HG03342 (cell line): ENCODE measurements at regions not wholly inside any gene's neighbourhood (a gene's known extent, or its start where the extent isn't known, plus 50 kb on each side); places are given as distances from the start of the nearest gene placed in this dataset.

Experiments
- ATAC-seq: cut with Tn5 transposase; IDR thresholded peaks from one replicate; pipeline ENCODE4 v1.9.1; 2021; ENCODE audit warnings: mild to moderate bottlenecking, moderate library complexity; ENCODE audit not compliant: unreplicated experiment

GRCh38 chr1:69126796-69127195, 440.9 kb upstream of the LRRC7 start:
- ATAC-seq = no peak

- no peak for ATAC-seq
Observed at GRCh38 chr1:69128204-69128603, 439.5 kb upstream of the LRRC7 start.

DNA sequence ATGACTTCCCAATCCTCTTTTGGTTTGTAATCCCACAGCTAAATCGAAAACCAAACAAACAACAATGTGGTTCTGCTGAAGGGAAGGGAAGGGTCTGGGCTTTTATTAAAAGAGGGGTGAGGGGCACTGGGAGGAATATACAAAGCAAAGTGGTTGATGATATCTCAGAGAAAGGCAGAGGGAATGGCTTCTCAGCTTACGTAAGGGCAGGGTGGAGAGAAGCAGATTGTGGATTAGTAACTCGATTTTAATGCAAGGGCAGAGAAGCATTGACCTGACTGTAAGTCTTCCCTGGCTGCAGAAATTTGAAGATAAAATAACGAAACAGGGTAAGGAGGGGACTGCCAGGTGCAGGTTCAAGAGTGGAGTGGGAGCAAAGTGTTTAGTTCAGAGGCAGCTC, 438.2 kb upstream of the LRRC7 start:
- no peak for ATAC-seq

DNA sequence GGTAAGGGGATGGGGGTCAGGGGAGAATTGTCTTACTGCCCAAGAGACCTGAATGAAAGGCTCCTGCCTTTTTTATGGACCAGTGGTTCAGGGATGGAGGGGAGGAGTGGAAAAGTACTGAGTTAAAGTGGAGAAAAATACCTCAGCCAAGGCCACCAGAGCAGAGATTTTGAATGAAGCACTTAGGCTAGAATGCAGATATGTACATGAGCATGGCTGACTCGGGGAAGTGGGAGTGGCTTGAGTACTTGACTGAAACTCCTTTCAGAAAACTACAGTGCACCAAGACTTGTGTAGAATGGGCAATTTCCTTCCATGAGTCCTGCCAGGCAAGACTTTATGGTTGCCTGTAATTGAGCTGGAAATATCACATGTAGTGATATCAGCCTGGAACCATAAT, 429.6 kb upstream of the LRRC7 start:
- no peak for ATAC-seq

DNA sequence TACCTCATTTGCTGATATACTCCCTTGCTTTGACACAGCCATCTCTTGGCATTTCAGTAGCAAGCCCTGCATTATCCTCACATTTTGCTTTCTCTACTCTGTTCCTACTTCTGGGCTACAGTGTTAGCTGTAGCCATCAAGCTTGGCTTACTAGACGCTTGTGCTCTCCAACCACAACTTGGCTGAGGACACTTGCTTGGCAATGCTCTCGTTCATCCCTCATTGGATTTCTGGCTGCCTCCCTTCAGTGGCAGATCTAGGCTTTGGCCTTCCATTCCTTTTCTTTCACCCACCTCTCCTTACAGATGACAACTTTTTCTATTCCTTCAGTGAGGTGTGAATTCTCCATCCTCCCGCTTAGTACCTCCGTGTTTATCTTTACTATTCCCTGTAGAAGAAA, 428.7 kb upstream of the LRRC7 start:
- no peak for ATAC-seq

GRCh38 chr1:69146303-69146702, 421.4 kb upstream of the LRRC7 start:
- ATAC-seq = no peak

GRCh38 chr1:69148731-69149130, 419.0 kb upstream of the LRRC7 start:
- ATAC-seq = no peak

DNA sequence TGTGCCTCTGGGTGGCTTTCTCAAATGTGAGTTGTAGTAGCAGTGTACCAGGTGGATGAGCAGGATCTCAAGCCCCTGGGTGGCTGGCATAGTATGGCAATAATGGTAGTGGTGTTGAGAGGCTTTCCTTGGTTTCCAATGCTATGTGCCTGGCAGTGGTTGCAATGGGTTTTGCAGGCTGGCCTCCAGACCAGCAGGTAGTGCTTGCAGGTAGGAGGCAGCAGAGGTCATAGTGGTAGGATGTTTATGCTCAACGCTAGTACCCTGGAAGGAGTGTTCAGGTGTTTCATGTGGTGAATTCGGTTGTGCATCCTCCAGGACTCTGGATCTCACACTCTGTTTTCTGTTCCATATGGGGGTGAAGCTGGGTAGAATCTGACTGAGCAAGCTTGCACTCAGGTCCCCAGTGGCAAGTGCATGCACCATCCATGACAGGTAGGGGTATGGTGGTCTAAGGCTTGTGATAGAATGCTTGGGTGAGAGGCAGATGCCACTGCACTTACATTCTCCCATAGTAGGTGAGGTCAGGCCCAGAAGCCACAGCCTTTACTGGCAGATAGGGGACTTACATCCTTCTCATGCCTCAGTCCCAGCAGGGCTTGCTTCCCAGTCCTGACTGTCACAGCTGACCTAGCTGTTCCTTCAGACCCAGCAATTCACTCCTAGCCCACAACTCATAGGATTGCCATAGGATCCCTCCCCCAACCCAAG, 410.5 kb upstream of the LRRC7 start:
- ATAC-seq = no peak

GRCh38 chr1:69163241-69163640, 404.5 kb upstream of the LRRC7 start:
- ATAC-seq = no peak

DNA sequence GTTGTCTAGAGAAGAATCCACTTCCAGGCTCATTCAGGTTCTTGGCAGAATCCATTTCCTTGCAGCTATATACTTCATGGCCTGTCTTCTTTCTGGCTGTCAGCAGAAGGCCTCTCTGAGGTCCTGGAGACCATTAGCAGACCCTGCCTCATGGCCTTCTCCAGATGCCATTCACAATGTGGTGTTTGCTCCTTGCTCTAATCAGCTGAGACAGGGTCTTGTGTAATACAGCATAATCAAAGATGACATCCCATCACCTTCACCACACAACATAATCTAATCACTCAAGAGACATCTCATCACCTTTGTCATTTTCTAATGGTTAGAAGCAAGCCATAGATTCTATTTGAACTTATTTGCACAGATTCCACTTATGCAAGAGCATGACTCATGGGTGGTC, 403.9 kb upstream of the LRRC7 start:
- no peak for ATAC-seq

DNA sequence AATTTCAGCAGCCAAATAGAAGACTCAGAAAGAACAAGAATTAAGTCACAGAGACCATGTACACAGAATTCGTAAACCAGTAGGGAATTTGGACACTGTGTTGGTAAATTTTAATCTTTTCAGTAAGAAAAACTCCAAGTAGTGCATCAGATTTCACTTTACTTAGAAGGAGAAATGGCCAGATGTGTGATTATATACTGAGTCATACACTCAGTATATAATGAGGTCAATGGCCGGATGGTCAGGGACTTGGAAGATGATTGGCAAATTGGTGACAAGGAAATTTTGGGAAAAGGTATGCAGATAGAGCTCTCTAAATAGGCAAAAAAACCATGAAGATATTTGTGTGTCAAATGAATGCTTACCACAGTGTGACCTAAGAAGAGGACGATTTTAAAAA, 399.8 kb upstream of the LRRC7 start:
- no peak for ATAC-seq

GRCh38 chr1:69171248-69171647, 396.5 kb upstream of the LRRC7 start:
- ATAC-seq = no peak

- ATAC-seq = no peak
Observed at GRCh38 chr1:69172003-69173000, 395.4 kb upstream of the LRRC7 start.

DNA sequence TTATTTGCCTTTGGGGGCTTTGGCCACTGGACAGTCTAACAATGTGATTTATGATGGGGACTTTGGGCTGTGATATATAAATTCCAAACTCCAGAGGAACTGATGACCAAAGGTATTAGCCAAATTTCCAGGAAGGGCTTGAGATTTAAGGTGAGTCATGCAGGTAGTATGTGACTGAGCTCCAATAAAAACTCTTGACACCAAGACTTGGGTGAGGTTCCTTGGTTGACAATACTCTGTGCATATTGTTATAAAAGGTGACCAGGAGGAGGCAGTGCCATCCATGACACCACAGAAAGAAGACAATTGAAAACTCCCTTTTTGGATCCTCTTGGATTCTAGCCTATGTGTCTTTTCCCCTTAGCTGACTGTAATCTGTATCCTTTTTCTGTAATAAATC, 392.7 kb upstream of the LRRC7 start:
- ATAC-seq = no peak

GRCh38 chr1:69180358-69180757, 387.4 kb upstream of the LRRC7 start:
- no peak for ATAC-seq

GRCh38 chr1:69185378-69185777, 382.3 kb upstream of the LRRC7 start:
- ATAC-seq = no peak

DNA sequence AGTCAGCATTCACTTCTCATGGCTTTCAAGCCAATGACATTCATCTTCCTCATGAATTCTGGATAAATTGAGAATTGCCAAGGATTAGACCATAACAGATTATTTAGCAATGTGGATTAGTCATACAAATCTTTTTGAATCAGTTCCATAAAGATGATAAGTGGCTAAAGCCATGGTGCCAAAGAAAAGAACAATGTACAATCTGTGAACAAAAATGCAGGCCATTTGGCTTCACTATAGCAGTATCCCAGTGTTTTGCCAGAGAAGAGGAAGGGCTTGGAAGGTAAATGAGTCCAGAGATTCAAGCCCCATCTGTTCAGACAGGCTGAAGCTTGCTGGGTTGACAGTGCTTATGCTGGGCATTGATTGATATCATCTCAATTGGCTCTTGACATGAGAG, 376.4 kb upstream of the LRRC7 start:
- ATAC-seq = no peak

- ATAC-seq = no peak
Observed at GRCh38 chr1:69195136-69195535, 372.6 kb upstream of the LRRC7 start.

- ATAC-seq = no peak
Observed at GRCh38 chr1:69196071-69196470, 371.7 kb upstream of the LRRC7 start.

DNA sequence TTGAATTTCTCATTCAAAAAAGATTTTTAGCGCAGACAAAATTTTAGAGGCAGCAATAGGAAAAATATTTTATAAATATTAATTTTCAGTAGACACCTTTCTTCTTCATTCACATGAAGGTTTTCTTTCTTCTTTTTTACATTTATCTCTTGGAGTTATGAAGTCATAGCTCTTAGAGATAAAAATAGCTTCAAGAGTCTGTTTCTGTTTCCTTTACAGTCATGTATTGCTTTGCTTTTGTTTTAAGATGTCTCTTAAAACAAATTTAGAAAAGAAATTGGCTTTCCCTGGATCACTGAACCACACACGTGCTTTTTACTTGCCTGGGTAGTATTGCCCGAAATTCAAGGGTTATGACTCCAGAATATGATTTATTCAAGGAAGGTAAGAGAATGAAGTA, 369.9 kb upstream of the LRRC7 start:
- no peak for ATAC-seq

- ATAC-seq = no peak
Observed at GRCh38 chr1:69201716-69202115, 366.0 kb upstream of the LRRC7 start.

- no peak for ATAC-seq
Observed at GRCh38 chr1:69203166-69203565, 364.6 kb upstream of the LRRC7 start.
